ENCODE measurements at regions not wholly inside any gene's neighbourhood (a gene's known extent, or its start where the extent isn't known, plus 50 kb on each side); places are given as distances from the start of the nearest gene placed in this dataset.

DNA sequence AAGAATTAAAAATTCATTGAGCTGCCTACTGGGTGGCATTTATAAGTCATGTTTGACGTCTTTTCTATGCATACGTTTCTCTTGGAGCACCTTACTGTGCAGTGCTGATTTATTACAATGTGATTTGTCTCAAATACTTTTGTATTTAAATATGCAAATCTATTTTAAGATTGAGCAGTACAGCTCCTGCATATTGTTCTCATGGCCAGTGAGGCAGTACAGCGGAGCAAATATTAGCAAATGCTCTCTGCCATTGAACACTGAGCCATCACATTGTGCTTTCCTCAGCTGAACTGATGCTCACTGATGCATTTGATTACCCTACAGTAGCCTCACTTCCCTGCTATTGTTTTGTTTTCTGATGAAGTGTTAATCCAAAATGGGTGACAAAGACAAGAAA is 149.6 kb downstream of the HTR1A start:
- TF ChIP-seq SMC3 (conservative IDR thresholded peaks at IDR 0.05; ENCODE audit: poor library complexity) (no peak), EZH2 (IDR thresholded peaks at IDR 0.05; ENCODE audit: borderline replicate concordance, insufficient read depth, low read length, poor library complexity, severe bottlenecking) (no peak), POLR2AphosphoS5 (IDR thresholded peaks at IDR 0.05) (no peak), TAF1 (IDR thresholded peaks at IDR 0.05; ENCODE audit: low read depth) (no peak), EP300 (conservative IDR thresholded peaks at IDR 0.05; ENCODE audit: poor library complexity, severe bottlenecking) (no peak), MXI1 (conservative IDR thresholded peaks at IDR 0.05; ENCODE audit: poor library complexity, severe bottlenecking) (no peak), RAD21 (conservative IDR thresholded peaks at IDR 0.05) (no peak), REST (IDR thresholded peaks at IDR 0.05; ENCODE audit: borderline replicate concordance) (no peak)
- TF ChIP-seq, protein P1, sequence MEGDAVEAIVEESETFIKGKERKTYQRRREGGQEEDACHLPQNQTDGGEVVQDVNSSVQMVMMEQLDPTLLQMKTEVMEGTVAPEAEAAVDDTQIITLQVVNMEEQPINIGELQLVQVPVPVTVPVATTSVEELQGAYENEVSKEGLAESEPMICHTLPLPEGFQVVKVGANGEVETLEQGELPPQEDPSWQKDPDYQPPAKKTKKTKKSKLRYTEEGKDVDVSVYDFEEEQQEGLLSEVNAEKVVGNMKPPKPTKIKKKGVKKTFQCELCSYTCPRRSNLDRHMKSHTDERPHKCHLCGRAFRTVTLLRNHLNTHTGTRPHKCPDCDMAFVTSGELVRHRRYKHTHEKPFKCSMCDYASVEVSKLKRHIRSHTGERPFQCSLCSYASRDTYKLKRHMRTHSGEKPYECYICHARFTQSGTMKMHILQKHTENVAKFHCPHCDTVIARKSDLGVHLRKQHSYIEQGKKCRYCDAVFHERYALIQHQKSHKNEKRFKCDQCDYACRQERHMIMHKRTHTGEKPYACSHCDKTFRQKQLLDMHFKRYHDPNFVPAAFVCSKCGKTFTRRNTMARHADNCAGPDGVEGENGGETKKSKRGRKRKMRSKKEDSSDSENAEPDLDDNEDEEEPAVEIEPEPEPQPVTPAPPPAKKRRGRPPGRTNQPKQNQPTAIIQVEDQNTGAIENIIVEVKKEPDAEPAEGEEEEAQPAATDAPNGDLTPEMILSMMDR (IDR thresholded peaks at IDR 0.05; ENCODE audit: poor library complexity, severe bottlenecking) = no peak
